ENCODE measurements at regions not wholly inside any gene's neighbourhood (a gene's known extent, or its start where the extent isn't known, plus 50 kb on each side); places are given as distances from the start of the nearest gene placed in this dataset.
"Not testable (repeated sequence)": the region's sequence is repeated elsewhere in the genome, so short reads cannot be mapped to it uniquely, and the experiment has no call there.

- DNase-seq (ENCODE audit: low read depth in 2 of 3, low spot score in 2 of 3), result not testable (repeated sequence)
Measured at GRCh38 chr7:112592565-112593263, 111.9 kb downstream of the LSMEM1 start.

- no peak for DNase-seq (ENCODE audit: low read depth in 2 of 3, low spot score in 2 of 3)
Measured at GRCh38 chr7:112594397-112594796, 113.6 kb downstream of the LSMEM1 start.

- DNase-seq (ENCODE audit: low read depth in 2 of 3, low spot score in 2 of 3), result no peak
Measured at GRCh38 chr7:112596260-112596659, 115.5 kb downstream of the LSMEM1 start.

DNA sequence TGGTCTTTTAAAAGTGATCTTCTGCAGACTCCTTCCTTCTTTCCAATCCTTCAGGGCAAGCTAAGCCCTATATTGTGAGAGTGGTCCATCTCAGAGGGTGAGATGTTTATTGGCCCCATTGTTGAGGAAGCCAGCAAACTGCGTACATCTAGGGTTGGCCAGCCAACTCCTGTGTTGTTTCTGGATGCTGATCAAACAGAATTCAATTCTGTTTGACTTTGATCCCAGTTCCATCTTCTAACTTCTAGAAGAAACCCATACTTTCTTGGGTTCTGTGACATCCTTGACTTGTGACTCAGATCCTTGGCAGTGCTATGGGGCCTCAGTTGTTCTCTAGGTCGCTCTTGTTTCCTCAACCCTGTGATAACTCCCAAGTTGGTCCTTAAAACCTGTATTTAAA lies 116.2 kb downstream of the LSMEM1 start:
- no peak for DNase-seq (ENCODE audit: low read depth in 2 of 3, low spot score in 2 of 3)

DNA sequence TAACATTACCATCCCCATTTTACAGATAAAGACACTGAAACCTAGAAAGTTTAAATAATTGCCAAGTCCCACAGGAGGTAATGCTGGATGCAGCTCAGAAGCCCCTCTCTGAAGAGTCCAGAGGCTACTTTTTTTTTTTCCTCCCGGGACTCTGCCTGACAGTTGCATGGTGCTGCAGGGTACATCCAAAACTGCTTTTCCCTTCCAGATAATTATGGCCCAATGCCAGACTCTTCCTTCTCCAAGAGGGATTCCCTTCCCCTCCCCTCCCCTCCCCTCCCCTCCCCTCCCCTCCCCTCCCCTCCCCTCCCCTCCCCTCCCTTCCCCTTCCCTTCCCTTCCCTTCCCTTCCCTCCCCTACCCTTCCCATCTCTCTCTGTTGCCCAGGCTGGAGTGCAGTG lies 122.9 kb downstream of the LSMEM1 start:
- DNase-seq (ENCODE audit: low read depth in 2 of 3, low spot score in 2 of 3), result no peak

- DNase-seq (ENCODE audit: low read depth in 2 of 3, low spot score in 2 of 3), result no peak
Measured at GRCh38 chr7:112610636-112611035, 129.8 kb downstream of the LSMEM1 start.

GRCh38 chr7:112615701-112616100 lies 134.9 kb downstream of the LSMEM1 start:
- no peak for DNase-seq (ENCODE audit: low read depth in 2 of 3, low spot score in 2 of 3)

DNA sequence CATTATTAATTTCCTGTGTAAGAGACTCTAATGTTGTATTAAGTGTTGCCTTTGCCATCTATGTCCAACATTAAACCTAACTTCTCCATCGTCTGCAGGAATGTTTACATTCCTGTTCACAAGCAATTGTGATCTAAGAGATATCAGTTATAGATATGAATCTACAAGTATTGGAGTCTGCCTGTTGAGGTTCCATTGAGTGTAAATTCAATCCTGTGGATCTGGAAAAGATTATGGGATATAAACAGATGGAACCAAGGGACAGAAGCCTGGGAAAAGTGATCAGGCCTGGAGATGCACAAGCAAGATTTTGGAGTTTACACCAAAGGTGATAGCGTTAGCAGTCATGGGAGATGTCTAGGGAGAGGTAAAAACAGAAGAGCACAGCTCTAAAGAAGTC lies 135.5 kb downstream of the LSMEM1 start:
- no peak for DNase-seq (ENCODE audit: low read depth in 2 of 3, low spot score in 2 of 3)

GRCh38 chr7:112619343-112619742 lies 138.6 kb downstream of the LSMEM1 start:
- no peak for DNase-seq (ENCODE audit: low read depth in 2 of 3, low spot score in 2 of 3)

- no peak for DNase-seq (ENCODE audit: low read depth in 2 of 3, low spot score in 2 of 3)
Measured at GRCh38 chr7:112622159-112622715, 141.4 kb downstream of the LSMEM1 start.

- DNase-seq (ENCODE audit: low read depth in 2 of 3, low spot score in 2 of 3), result no peak
Measured at GRCh38 chr7:112624416-112624815, 143.6 kb downstream of the LSMEM1 start.

DNA sequence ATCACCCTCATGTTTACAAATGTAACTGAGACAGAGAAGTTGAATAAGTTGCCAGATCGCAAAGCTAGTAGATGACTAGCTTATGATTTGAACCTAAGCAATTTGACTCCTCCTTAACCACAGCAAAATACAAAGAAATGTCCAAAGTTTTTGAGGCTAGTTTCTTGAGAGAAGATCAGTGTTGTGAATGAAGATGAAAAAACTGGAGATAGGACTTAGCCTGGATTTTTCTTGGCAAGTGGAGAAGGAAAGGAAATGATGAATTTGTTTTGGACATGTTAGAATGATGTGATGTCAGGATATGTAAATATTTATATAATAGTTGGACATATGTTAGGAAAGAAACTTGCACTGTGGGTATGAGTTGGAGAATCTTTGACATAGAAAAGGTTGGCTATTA lies 149.8 kb downstream of the LSMEM1 start:
- DNase-seq (ENCODE audit: low read depth in 2 of 3, low spot score in 2 of 3), result no peak

GRCh38 chr7:112634107-112634506 lies 153.3 kb downstream of the LSMEM1 start:
- DNase-seq (ENCODE audit: low read depth in 2 of 3, low spot score in 2 of 3), result no peak

DNA sequence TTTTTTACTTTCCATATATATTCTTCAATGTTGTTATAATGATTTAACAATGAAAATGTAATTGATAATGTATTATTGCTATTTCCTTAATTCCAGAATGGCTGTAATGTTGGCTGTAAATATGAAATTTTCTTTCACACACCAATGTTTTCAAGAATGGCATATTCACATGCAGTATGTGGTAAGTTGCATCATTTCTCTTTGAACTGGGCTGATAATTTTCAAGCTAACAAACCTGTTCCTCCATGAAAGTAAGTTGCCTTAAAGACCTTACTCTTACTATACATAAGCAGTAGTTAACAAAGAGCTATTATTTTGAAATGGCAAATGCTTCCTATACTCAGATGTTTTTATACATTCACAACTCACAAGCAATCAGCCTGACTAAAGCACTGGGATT lies 154.5 kb downstream of the TMEM168 start:
- no peak for DNase-seq (ENCODE audit: low read depth in 2 of 3, low spot score in 2 of 3)

GRCh38 chr7:112638675-112639400 lies 151.4 kb downstream of the TMEM168 start:
- no peak for DNase-seq (ENCODE audit: low read depth in 2 of 3, low spot score in 2 of 3)

- no peak for DNase-seq (ENCODE audit: low read depth in 2 of 3, low spot score in 2 of 3)
Measured at GRCh38 chr7:112640685-112641084, 149.5 kb downstream of the TMEM168 start.

DNA sequence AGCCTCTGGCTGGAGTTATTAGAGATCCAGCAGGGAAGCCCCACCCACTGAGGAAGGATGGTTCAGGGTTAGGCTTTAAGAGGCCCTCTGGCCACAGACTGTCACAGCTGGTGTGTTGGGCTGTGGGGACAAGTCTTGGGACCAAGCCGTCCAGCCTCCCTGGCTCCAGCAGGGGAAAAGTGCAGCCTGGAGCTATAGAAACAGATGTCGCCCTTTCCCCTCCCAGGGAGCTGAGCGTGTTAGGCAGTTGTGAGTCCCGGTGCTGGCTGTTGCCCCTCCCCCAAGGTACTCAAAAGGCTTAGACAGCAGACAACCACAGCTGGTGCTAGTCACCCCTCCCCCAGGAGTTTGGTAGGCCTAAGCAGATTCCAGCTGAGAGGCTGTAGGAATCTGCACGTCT lies 143.4 kb downstream of the TMEM168 start:
- DNase-seq (ENCODE audit: low read depth in 2 of 3, low spot score in 2 of 3), result no peak

GRCh38 chr7:112648781-112649180 lies 141.4 kb downstream of the TMEM168 start:
- DNase-seq (ENCODE audit: low read depth in 2 of 3, low spot score in 2 of 3), result no peak

DNA sequence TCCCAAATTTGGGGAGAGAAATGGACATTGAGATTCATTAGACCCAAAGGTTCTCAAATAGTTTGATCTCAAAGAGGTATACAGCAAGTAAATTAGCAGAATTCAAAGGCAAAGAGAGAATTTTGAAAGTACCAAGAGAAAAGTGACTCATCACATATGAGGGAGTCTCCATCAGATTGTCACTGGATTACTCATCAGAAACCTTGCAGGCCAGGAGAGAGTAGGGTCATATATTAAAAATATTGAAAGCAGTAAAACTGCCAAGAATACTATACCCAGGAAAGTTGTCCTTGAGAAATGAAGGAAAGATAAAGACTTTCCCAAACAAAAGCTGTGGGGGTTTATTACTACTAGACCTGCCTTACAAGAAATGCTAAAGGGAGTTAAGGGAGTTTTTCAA lies 140.6 kb downstream of the TMEM168 start:
- no peak for DNase-seq (ENCODE audit: low read depth in 2 of 3, low spot score in 2 of 3)

GRCh38 chr7:112654322-112655216 lies 135.6 kb downstream of the TMEM168 start:
- no peak for DNase-seq (ENCODE audit: low read depth in 2 of 3, low spot score in 2 of 3)

DNA sequence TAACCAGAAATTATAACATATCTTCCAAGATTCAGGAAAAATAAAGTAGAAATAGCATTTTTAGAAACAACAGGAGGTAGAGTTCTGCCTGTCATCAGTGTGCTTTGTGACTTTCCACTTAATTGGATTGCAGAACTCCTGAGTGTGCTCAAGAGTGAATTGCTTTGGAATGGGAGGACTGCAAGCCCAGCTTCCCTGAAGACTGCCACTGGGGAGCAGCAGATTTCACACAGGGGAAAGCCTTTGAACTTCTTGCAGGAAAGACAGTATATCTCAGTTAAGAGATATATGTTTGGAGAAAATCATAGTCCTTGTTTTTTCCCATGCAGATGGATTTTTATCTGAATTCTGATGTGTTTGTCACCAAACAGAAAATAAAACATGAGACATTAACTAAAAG lies 124.5 kb downstream of the TMEM168 start:
- no peak for DNase-seq (ENCODE audit: low read depth in 2 of 3, low spot score in 2 of 3)

Data from hematopoietic multipotent progenitor cell (in vitro differentiated cells).